Trophoblast cell (in vitro differentiated cells and primary cell): ENCODE measurements at regions not wholly inside any gene's neighbourhood (a gene's known extent, or its start where the extent isn't known, plus 50 kb on each side); places are given as distances from the start of the nearest gene placed in this dataset.

Source experiments
- DNase-seq, 2 donors: peaks; one replicate each; pipeline ENCODE4 v3.0.0-alpha.2; 2016
- H2AFZ ChIP-seq: 2 replicates; pipeline ENCODE4 v1.6.1; 2013; ENCODE audit warnings: low read length, moderate library complexity, mild to moderate bottlenecking; ENCODE audit not compliant: insufficient read depth, poor library complexity
- H2AK5ac ChIP-seq: 2 replicates; pipeline ENCODE4 v1.6.1; 2013; ENCODE audit warnings: mild to moderate bottlenecking, low read length
- H2BK120ac ChIP-seq: 2 replicates; pipeline ENCODE4 v1.6.1; 2013; ENCODE audit warnings: low read length, mild to moderate bottlenecking, moderate library complexity; ENCODE audit not compliant: insufficient read depth, poor library complexity
- H2BK12ac ChIP-seq: 2 replicates; pipeline ENCODE4 v1.6.1; 2013; ENCODE audit warnings: mild to moderate bottlenecking, low read length, moderate library complexity
- H2BK5ac ChIP-seq: 2 replicates; pipeline ENCODE4 v1.6.1; 2013; ENCODE audit warnings: low read length, low read depth, moderate library complexity, mild to moderate bottlenecking; ENCODE audit not compliant: poor library complexity
- H3K14ac ChIP-seq: 2 replicates; pipeline ENCODE4 v1.6.1; 2013; ENCODE audit warnings: mild to moderate bottlenecking, low read length
- H3K18ac ChIP-seq: 2 replicates; pipeline ENCODE4 v1.6.1; 2013; ENCODE audit warnings: mild to moderate bottlenecking, low read length
- H3K23ac ChIP-seq: 2 replicates; pipeline ENCODE4 v1.6.1; 2013; ENCODE audit warnings: low read length
- H3K27ac ChIP-seq: 2 replicates; pipeline ENCODE4 v1.5.1; 2013; ENCODE audit warnings: low read depth, mild to moderate bottlenecking, inconsistent platforms, low read length, moderate library complexity
- H3K27me3 ChIP-seq: 2 replicates; pipeline ENCODE4 v1.6.1; 2013; ENCODE audit warnings: inconsistent platforms, mild to moderate bottlenecking, low read length, moderate library complexity; ENCODE audit not compliant: insufficient read depth
- H3K36me3 ChIP-seq, 2 experiments: 1 replicate in 1 of 2; 2 replicates in 1 of 2; pipeline ENCODE4 v1.6.1; 2013; ENCODE audit warnings: low read length in 2 of 2, mild to moderate bottlenecking in 2 of 2, moderate library complexity in 1 of 2; ENCODE audit not compliant: insufficient read depth in 2 of 2, control insufficient read depth in 1 of 2
- H3K4ac ChIP-seq: 2 replicates; pipeline ENCODE4 v1.6.1; 2013; ENCODE audit warnings: low read depth, mild to moderate bottlenecking, low read length, moderate library complexity
- H3K4me1 ChIP-seq, 2 experiments: 1 replicate in 1 of 2; 2 replicates in 1 of 2; pipeline ENCODE4 v1.6.1; 2013; ENCODE audit warnings: low read length in 2 of 2, mild to moderate bottlenecking in 2 of 2, moderate library complexity in 1 of 2; ENCODE audit not compliant: insufficient read depth in 2 of 2, control insufficient read depth in 1 of 2
- H3K4me2 ChIP-seq: 2 replicates; pipeline ENCODE4 v1.6.1; 2013; ENCODE audit warnings: inconsistent platforms, mild to moderate bottlenecking, low read length, moderate library complexity
- H3K4me3 ChIP-seq: 2 replicates; pipeline ENCODE4 v1.5.1; 2013; ENCODE audit warnings: mild to moderate bottlenecking, low read depth, low read length, inconsistent platforms
- H3K79me1 ChIP-seq: one replicate; pipeline ENCODE4 v1.6.1; 2013; ENCODE audit warnings: low read length
- H3K79me2 ChIP-seq: 2 replicates; pipeline ENCODE4 v1.6.1; 2013; ENCODE audit warnings: low read length, mild to moderate bottlenecking; ENCODE audit not compliant: control insufficient read depth, insufficient read depth, poor library complexity
- H3K9ac ChIP-seq: 2 replicates; pipeline ENCODE4 v1.6.1; 2013; ENCODE audit warnings: mild to moderate bottlenecking, low read length
- H3K9me3 ChIP-seq: 2 replicates; pipeline ENCODE4 v1.6.1; 2013; ENCODE audit warnings: low read depth, mild to moderate bottlenecking, control low read depth, inconsistent platforms, low read length; ENCODE audit not compliant: insufficient read depth
- H4K12ac ChIP-seq: 2 replicates; pipeline ENCODE4 v1.6.1; 2013; ENCODE audit warnings: low read depth, mild to moderate bottlenecking, low read length, moderate library complexity
- H4K8ac ChIP-seq: 2 replicates; pipeline ENCODE4 v1.6.1; 2013; ENCODE audit warnings: low read depth, mild to moderate bottlenecking, low read length, moderate library complexity
- H4K91ac ChIP-seq: one replicate; pipeline ENCODE4 v1.6.1; 2013; ENCODE audit warnings: low read depth, mild to moderate bottlenecking, low read length, moderate library complexity
- WGBS: extraction: QIAGEN DNeasy Blood & Tissue Kit; methylation state at CpG from one replicate; pipeline ENCODE4 v1.1.7; 2013; ENCODE audit warnings: missing lambda C conversion rate; ENCODE audit not compliant: insufficient read length, insufficient coverage; ENCODE audit errors: extremely low coverage; 5-methylcytosine and 5-hydroxymethylcytosine counted together

- no peak overlapping the region for H2BK12ac ChIP-seq
- H3K4me3 ChIP-seq = no peak overlapping the region
- no peak overlapping the region for H3K27ac ChIP-seq
- H4K91ac ChIP-seq = no peak overlapping the region
- no peak overlapping the region for H3K4ac ChIP-seq
- no peaks in the 10 kb centered on the region for H3K27me3 ChIP-seq
- no peak overlapping the region for H3K9ac ChIP-seq
- H2AK5ac ChIP-seq = no peak overlapping the region
- no peak overlapping the region for H4K12ac ChIP-seq
- no peak overlapping the region for H3K18ac ChIP-seq
- no peak overlapping the region for H2AFZ ChIP-seq
- H3K79me1 ChIP-seq = no peaks in the 10 kb centered on the region
- no peak overlapping the region for H2BK5ac ChIP-seq
- no peak overlapping the region for H3K14ac ChIP-seq
- H2BK120ac ChIP-seq = no peak overlapping the region
- H3K4me1 ChIP-seq = peaks cover 0 to 4% of the 10 kb centered on the region in 2 experiments
- no peak overlapping the region for H3K4me2 ChIP-seq
- H3K23ac ChIP-seq = no peak overlapping the region
- H3K36me3 ChIP-seq = no peaks in the 10 kb centered on the region
- no peak for DNase-seq
- no peaks in the 10 kb centered on the region for H3K79me2 ChIP-seq
- no peaks in the 10 kb centered on the region for H3K9me3 ChIP-seq
- H4K8ac ChIP-seq = no peak overlapping the region
These were observed 294.9 kb upstream of the SOX14 start for GRCh38 chr3:137469263-137469662.

GRCh38 chr3:137471130-137471529, 293.0 kb upstream of the SOX14 start:
- H3K9me3 ChIP-seq = no peaks in the 10 kb centered on the region
- H4K12ac ChIP-seq = no peak overlapping the region
- H3K27me3 ChIP-seq = no peaks in the 10 kb centered on the region
- H4K91ac ChIP-seq = no peak overlapping the region
- no peak overlapping the region for H3K14ac ChIP-seq
- peaks cover 0 to 4% of the 10 kb centered on the region in 2 experiments for H3K4me1 ChIP-seq
- H3K79me2 ChIP-seq = no peaks in the 10 kb centered on the region
- no peak overlapping the region for H2BK12ac ChIP-seq
- no peak overlapping the region for H3K4ac ChIP-seq
- H4K8ac ChIP-seq = no peak overlapping the region
- H3K27ac ChIP-seq = no peak overlapping the region
- no peak overlapping the region for H3K9ac ChIP-seq
- no peak for DNase-seq
- no peak overlapping the region for H2AFZ ChIP-seq
- H3K18ac ChIP-seq = no peak overlapping the region
- H3K36me3 ChIP-seq = no peaks in the 10 kb centered on the region
- no peaks in the 10 kb centered on the region for H3K79me1 ChIP-seq
- WGBS = no CpG with 5 or more reads among the region's 4 CpGs
- H3K4me3 ChIP-seq = no peak overlapping the region
- no peak overlapping the region for H2BK120ac ChIP-seq
- no peak overlapping the region for H3K23ac ChIP-seq
- H2BK5ac ChIP-seq = no peak overlapping the region
- H3K4me2 ChIP-seq = no peak overlapping the region
- H2AK5ac ChIP-seq = no peak overlapping the region

GRCh38 chr3:137471558-137472204, 292.4 kb upstream of the SOX14 start:
- Histone ChIP-seq H2BK12ac (no peak overlapping the region), H4K12ac (no peak overlapping the region), H3K79me2 (no peaks in the 10 kb centered on the region), H3K4me3 (no peak overlapping the region), H3K27ac (no peak overlapping the region), H3K4me2 (no peak overlapping the region), H3K27me3 (no peaks in the 10 kb centered on the region), H3K9ac (no peak overlapping the region), H4K8ac (no peak overlapping the region), H3K23ac (no peak overlapping the region), H2AFZ (no peak overlapping the region), H3K4ac (no peak overlapping the region), H3K36me3 (no peaks in the 10 kb centered on the region), H4K91ac (no peak overlapping the region), H3K79me1 (no peaks in the 10 kb centered on the region), H2BK120ac (no peak overlapping the region), H2AK5ac (no peak overlapping the region), H3K18ac (no peak overlapping the region), H3K4me1 (peaks cover 0 to 4% of the 10 kb centered on the region in 2 experiments), H3K14ac (no peak overlapping the region), H3K9me3 (no peaks in the 10 kb centered on the region), H2BK5ac (no peak overlapping the region)
- WGBS = no CpG with 5 or more reads among the region's 5 CpGs
- no peak for DNase-seq

DNA sequence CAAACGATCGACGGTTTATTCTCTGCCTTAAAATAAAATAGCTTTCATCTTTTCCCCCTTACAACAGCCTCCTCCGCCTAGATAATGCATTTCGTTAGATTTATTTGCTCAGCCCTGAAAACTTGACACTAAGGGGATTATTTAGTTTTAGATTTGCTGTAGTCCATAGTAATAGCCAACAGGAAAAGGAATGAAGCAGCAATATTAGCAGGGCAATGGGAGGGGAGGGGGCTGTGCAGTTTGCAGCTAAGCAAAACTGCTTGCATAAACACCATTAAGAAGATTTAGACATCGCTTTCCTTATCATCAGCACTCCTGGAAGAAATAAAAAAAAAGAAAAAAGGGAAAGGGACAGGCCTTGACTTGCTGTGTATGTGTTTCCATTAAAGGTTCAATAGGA, 286.5 kb upstream of the SOX14 start:
- Histone ChIP-seq H3K4me1 (peaks cover 0 to 4% of the 10 kb centered on the region in 2 experiments), H3K27ac (no peak overlapping the region), H3K36me3 (no peaks in the 10 kb centered on the region), H4K91ac (no peak overlapping the region), H3K79me1 (no peaks in the 10 kb centered on the region), H3K18ac (no peak overlapping the region), H3K4me2 (no peak overlapping the region), H2BK5ac (no peak overlapping the region), H4K12ac (no peak overlapping the region), H3K23ac (no peak overlapping the region), H3K27me3 (no peaks in the 10 kb centered on the region), H2BK120ac (no peak overlapping the region), H2BK12ac (no peak overlapping the region), H2AK5ac (no peak overlapping the region), H3K9ac (no peak overlapping the region), H3K4ac (no peak overlapping the region), H3K9me3 (no peaks in the 10 kb centered on the region), H4K8ac (no peak overlapping the region), H2AFZ (no peak overlapping the region), H3K79me2 (no peaks in the 10 kb centered on the region), H3K4me3 (no peak overlapping the region), H3K14ac (no peak overlapping the region)
- WGBS = no CpG with 5 or more reads among the region's 6 CpGs
- DNase-seq = no peak
